Adrenal gland (tissue), 9 donors: ENCODE measurements at regions not wholly inside any gene's neighbourhood (a gene's known extent, or its start where the extent isn't known, plus 50 kb on each side); places are given as distances from the start of the nearest gene placed in this dataset.
"Not testable (repeated sequence)": the region's sequence is repeated elsewhere in the genome, so short reads cannot be mapped to it uniquely, and the experiment has no call there.

ENCODE experiments used
- DNase-seq, 7 donors: peaks; one replicate each; pipeline ENCODE4 v3.0.0-alpha.2; 2019 to 2020
- H3K27ac ChIP-seq, 5 donors: fragments of 200-600 bp; sonication (generic) in 4 of 5; 1 replicate in 3 of 5; 2 replicates in 2 of 5; pipeline versions ENCODE4 v1.5.1 to v1.8.0; 2016 to 2020; ENCODE audit warnings: mild to moderate bottlenecking in 1 of 5
- H3K27me3 ChIP-seq: fragments of 200-600 bp; 2 replicates; pipeline ENCODE4 v1.8.0; 2021
- H3K36me3 ChIP-seq, 2 donors: fragments of 200-600 bp; replicated peaks in 1 of 2; 1 replicate in 1 of 2; 2 replicates in 1 of 2; pipeline versions ENCODE4 v1.5.1 to v1.8.0; 2018 to 2022
- H3K4me1 ChIP-seq, 2 donors: fragments of 200-600 bp; replicated peaks in 1 of 2; 1 replicate in 1 of 2; 2 replicates in 1 of 2; pipeline versions ENCODE4 v1.5.1 to v1.8.0; 2018 to 2021
- H3K4me3 ChIP-seq, 4 donors: fragments of 200-600 bp; sonication (generic) in 3 of 4; one replicate each; pipeline ENCODE4 v1.5.1; 2016 to 2018
- H3K9me3 ChIP-seq, 3 donors: fragments of 200-600 bp; sonication (generic) in 1 of 3; replicated peaks in 1 of 3; 1 replicate in 2 of 3; 2 replicates in 1 of 3; pipeline versions ENCODE4 v1.5.1 to v1.8.0; 2016 to 2021
- WGBS, 4 donors: extraction: QIAGEN DNeasy Blood & Tissue Kit in 2 of 4; methylation state at CpG; one replicate each; pipeline versions ENCODE4 v1.1.5 to v1.1.7; 2013 to 2017; 5-methylcytosine and 5-hydroxymethylcytosine counted together
- intact Hi-C, 2 donors: fragments of 100-400 bp; cut with DNase I; formaldehyde crosslinking; loops; one replicate each; pipeline versions ENCODE4 v1.14.1 to v1.15.0; 2022 to 2023
- donor health status: healthy with polysubstance abuse.
- donor health status: Bipolar disorder and iron deficiency.
- donor health status: DM: yes; HTN: yes; CAD: no.
- donor health status: DM: no; HTN: no; CAD: no.
- donor health status: DM: no; HTN: no; CAD: no.

- H3K27ac ChIP-seq, H3K36me3 ChIP-seq, H3K4me3 ChIP-seq, H3K9me3 ChIP-seq, intact Hi-C loops, DNase-seq, H3K4me1 ChIP-seq, H3K27me3 ChIP-seq: not testable (repeated sequence)
- 79 to 87% (median 81%) methylated on average over 5 of the region's 5 CpGs for WGBS, 4 donors
Measured at GRCh38 chr5:176037190-176037589, 69.1 kb upstream of the THOC3 start.

- DNase-seq, H3K36me3 ChIP-seq, intact Hi-C loops, H3K9me3 ChIP-seq, H3K4me3 ChIP-seq, H3K27ac ChIP-seq, H3K27me3 ChIP-seq, H3K4me1 ChIP-seq: not testable (repeated sequence)
- 77 to 92% (median 83%) methylated on average over 3 to 12 of the region's 12 CpGs for WGBS, 4 donors
Measured at GRCh38 chr5:176040105-176040801, 72.1 kb upstream of the THOC3 start.

- 83 to 92% (median 90%) methylated on average over 14 to 15 of the region's 15 CpGs for WGBS, 4 donors
- H3K27ac ChIP-seq, H3K9me3 ChIP-seq, H3K36me3 ChIP-seq, intact Hi-C loops, DNase-seq, H3K4me1 ChIP-seq, H3K27me3 ChIP-seq, H3K4me3 ChIP-seq: not testable (repeated sequence)
Measured at GRCh38 chr5:176041248-176041994, 73.3 kb upstream of the THOC3 start.

- H3K27me3 ChIP-seq, H3K4me1 ChIP-seq, H3K4me3 ChIP-seq, H3K9me3 ChIP-seq, intact Hi-C loops, H3K36me3 ChIP-seq, DNase-seq, H3K27ac ChIP-seq: not testable (repeated sequence)
- WGBS, 4 donors, result 82 to 84% (median 84%) methylated on average over 6 of the region's 6 CpGs
Measured at GRCh38 chr5:176042020-176042658, 74.0 kb upstream of the THOC3 start.

- intact Hi-C loops, DNase-seq, H3K4me3 ChIP-seq, H3K27me3 ChIP-seq, H3K36me3 ChIP-seq, H3K9me3 ChIP-seq, H3K27ac ChIP-seq, H3K4me1 ChIP-seq: not testable (repeated sequence)
- 80 to 92% (median 86%) methylated on average over 5 to 7 of the region's 7 CpGs for WGBS, 4 donors
Measured at GRCh38 chr5:176043252-176043829, 75.2 kb upstream of the THOC3 start.

- WGBS, 4 donors, result 84 to 100% (median 91%) methylated on average over 2 to 6 of the region's 6 CpGs
- intact Hi-C loops, result not testable (repeated sequence)
Measured at GRCh38 chr5:176043986-176044385, 75.9 kb upstream of the THOC3 start.

GRCh38 chr5:176044431-176044830 is 76.3 kb upstream of the THOC3 start:
- WGBS, 4 donors, result 76 to 100% (median 93%) methylated on average over 3 to 6 of the region's 10 CpGs

More at GRCh38 chr5:176043986-176044385, 75.9 kb upstream of the THOC3 start:
- not testable (repeated sequence) for H3K27me3 ChIP-seq, H3K4me1 ChIP-seq, H3K4me3 ChIP-seq, H3K27ac ChIP-seq, H3K9me3 ChIP-seq, H3K36me3 ChIP-seq, DNase-seq

GRCh38 chr5:176045442-176045841 is 77.3 kb upstream of the THOC3 start:
- WGBS, 4 donors, result 77 to 86% methylated on average over 6 to 11 of the region's 13 CpGs; no CpG with 5 or more reads in 2 of the 4 donors
- H3K27me3 ChIP-seq, H3K27ac ChIP-seq, H3K9me3 ChIP-seq, H3K4me1 ChIP-seq, H3K4me3 ChIP-seq, intact Hi-C loops, H3K36me3 ChIP-seq, DNase-seq: not testable (repeated sequence)

More at GRCh38 chr5:176044431-176044830, 76.3 kb upstream of the THOC3 start:
- H3K36me3 ChIP-seq, H3K27ac ChIP-seq, DNase-seq, H3K9me3 ChIP-seq, H3K4me3 ChIP-seq, intact Hi-C loops, H3K27me3 ChIP-seq, H3K4me1 ChIP-seq: not testable (repeated sequence)

- intact Hi-C loops, H3K4me1 ChIP-seq, DNase-seq, H3K27me3 ChIP-seq, H3K36me3 ChIP-seq, H3K27ac ChIP-seq, H3K4me3 ChIP-seq, H3K9me3 ChIP-seq: not testable (repeated sequence)
- WGBS, 4 donors, result 74 to 85% (median 81%) methylated on average over 6 of the region's 6 CpGs
Measured at GRCh38 chr5:176048671-176049070, 80.6 kb upstream of the THOC3 start.
